GM12864 (cell line): ENCODE measurements at regions not wholly inside any gene's neighbourhood (a gene's known extent, or its start where the extent isn't known, plus 50 kb on each side); places are given as distances from the start of the nearest gene placed in this dataset.

ENCODE experiments used
- DNase-seq: peaks from one replicate; pipeline ENCODE4 v3.0.0-alpha.2; 2011; ENCODE audit warnings: low read depth
- H3K4me3 ChIP-seq: 2 replicates; pipeline ENCODE4 v1.5.1; 2011; ENCODE audit warnings: mild to moderate bottlenecking, low read depth, low read length, control low read depth
- CTCF ChIP-seq: IDR thresholded peaks from 2 replicates; pipeline ENCODE4 v1.5.1; 2011; ENCODE audit warnings: low read depth, mild to moderate bottlenecking, moderate library complexity, low read length, control low read depth, inconsistent platforms; ENCODE audit errors: missing control alignments

DNA sequence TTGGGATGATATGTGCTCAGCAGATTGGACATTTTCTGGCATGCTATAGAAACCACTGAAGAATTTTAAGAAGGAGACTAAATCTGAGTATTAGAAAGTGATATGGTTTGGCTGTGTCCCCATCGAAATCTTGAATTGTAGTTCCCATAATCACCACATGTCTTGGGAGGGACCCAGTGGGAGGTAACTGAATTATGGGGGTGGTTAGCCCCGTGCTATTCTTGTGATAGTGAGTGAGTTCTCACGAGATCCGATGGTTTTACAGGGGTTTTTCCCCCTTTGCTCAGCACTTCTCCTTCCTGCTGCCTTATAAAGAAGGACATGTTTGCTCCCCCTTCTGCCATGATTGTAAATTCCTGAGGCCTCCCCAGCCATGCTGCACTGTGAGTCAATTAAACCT, 535.9 kb upstream of the VRK2 start:
- TF ChIP-seq CTCF, result peak; percentile 10
- no peak overlapping the region for H3K4me3 ChIP-seq
- DNase-seq, result no peak

- no peak overlapping the region for H3K4me3 ChIP-seq
- DNase-seq, result no peak
- TF ChIP-seq CTCF, result no peak
Observed at GRCh38 chr2:57515366-57515765, 531.2 kb upstream of the VRK2 start.

DNA sequence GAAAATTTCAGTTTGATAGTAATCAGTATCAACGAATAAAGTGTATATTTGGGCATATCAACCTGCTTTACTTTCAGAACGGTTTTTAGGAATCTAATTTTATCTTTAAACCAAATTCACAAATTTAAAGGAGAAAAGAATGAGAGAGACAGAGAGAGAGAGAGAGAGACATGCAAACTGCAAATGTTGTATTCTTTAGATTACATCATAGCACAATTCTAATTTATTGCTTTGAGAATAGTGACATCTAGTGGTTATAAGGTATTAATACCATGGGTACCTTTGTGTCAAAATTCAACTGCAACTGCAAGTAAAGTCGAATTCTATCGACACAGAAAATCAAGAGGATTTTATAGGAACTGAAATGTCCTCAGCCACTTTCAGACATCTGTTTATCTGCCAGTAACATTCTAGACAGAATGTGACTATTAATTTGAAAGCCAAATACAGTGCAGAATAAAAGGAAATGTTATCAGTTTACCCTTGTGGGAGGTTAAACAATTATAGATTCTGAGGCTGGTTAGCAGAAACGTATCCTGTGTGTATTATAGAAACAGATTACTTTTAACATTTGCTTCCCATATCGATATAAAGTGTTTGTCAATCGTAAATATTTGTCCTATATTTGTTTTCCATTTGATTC, 529.8 kb upstream of the VRK2 start:
- H3K4me3 ChIP-seq, result no peak overlapping the region
- TF ChIP-seq CTCF, result peak; percentile 43
- DNase-seq, result peak; percentile 22

- no peak for DNase-seq
- H3K4me3 ChIP-seq, result no peak overlapping the region
- no peak for TF ChIP-seq CTCF
Observed at GRCh38 chr2:57523304-57523703, 523.3 kb upstream of the VRK2 start.

DNA sequence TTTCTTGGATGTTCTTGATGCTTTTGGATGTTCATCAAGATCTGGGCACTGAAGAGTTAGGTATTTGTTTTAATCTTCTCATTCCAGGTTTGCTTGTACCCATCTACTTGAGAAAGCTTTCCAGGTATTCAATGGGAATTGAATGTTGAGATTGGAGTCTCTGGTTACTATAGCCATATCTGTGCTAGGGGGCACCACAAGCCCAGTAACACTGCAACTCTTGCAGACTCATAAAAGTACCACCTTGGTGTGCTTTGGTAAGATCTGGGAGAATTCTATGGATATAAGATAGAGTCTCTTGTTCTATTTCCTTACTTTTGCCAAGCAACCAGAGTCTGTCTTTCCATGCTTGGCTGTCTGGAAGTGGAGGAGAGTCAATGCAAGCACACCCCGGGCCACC, 518.9 kb upstream of the VRK2 start:
- H3K4me3 ChIP-seq, result no peak overlapping the region
- no peak for TF ChIP-seq CTCF
- DNase-seq, result no peak

- DNase-seq, result no peak
- TF ChIP-seq CTCF, result no peak
- no peak overlapping the region for H3K4me3 ChIP-seq
Observed at GRCh38 chr2:57528499-57528898, 518.1 kb upstream of the VRK2 start.

DNA sequence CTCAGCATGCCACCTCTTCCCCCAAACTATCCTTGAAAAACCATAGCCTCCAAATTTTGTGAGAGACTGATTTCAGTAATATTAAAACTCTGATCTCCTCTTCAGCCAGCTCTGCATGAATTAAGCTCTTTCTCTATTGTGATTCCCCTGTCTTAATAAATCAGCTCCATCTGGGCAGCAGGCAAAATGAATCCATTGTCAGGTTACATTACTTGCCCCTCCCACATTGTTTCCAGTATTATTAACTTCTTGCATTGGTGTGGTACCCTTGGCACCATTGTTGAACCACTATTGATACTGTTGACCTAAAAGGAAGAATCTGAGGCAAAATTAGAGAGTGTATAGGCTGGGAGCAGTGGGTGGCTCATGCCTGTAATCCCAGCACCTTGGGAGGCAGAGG, 512.2 kb upstream of the VRK2 start:
- no peak overlapping the region for H3K4me3 ChIP-seq
- no peak for DNase-seq
- no peak for TF ChIP-seq CTCF
